ENCODE measurements at regions not wholly inside any gene's neighbourhood (a gene's known extent, or its start where the extent isn't known, plus 50 kb on each side); places are given as distances from the start of the nearest gene placed in this dataset. TPM values are rescaled to one million over a fixed set of nuclear protein-coding genes. Genes with fewer than 3 reads are reported as not detected.

Small RNAs in the stretch of these regions (small RNA-seq; reads per million reads assigned to genes)
- gene AP001340.1 (ENCODE audit: insufficient read depth) (not detected), gene RF00019 (ENCODE audit: insufficient read depth) (not detected), gene RN7SKP236 (ENCODE audit: insufficient read depth) (not detected), gene RNA5SP489 (ENCODE audit: insufficient read depth) (not detected), gene RNU2-55P (ENCODE audit: insufficient read depth) (0.54 reads per million)
